DMS114 treated with DMSO at 0.1 percent for 48 hours (cell line): ENCODE measurements at regions not wholly inside any gene's neighbourhood (a gene's known extent, or its start where the extent isn't known, plus 50 kb on each side); places are given as distances from the start of the nearest gene placed in this dataset.

Source experiments
- DNase-seq: peaks from one replicate; lab custom pipeline; 2025; ENCODE audit not compliant: unreplicated experiment; lab: John Stamatoyannopoulos, UW

DNA sequence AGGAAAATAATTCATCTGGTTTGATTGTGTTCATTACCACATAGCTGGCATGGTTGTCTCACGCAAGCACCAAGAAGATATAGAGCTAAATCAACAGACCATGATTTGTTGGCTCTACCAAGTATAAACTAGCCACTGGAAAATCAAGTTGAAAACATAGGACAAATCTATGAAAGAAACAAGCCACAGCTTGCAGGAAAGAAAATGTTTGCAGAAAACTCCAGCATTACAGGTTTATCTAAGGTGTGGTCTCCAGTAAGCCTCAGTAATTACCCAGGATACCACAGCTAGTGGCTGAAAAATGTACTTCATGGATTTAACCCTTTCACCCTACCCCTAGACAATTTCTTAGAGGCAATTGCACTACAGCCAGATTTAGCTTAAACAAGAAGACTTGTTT lies 340.6 kb downstream of the SOX2 start:
- DNase-seq: no peak

DNA sequence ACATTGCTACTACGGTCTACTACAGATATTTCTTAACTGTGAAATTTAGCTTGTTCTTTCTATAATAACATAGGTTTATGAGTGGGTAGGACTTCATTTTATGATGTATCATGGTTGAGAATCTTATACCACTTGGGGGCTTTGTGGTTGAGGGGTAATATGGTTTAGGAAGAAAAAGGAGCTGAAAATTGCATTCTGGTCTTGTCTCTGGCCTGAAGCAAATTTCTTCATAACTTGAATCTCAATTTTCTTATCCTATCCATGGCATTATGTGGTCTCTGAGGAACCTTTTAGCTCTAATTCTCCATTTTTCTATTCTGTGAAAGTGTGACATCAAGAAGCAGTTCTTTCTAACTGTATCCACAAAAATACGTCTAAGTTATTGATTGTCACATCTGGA lies 341.0 kb downstream of the SOX2 start:
- DNase-seq: no peak

DNA sequence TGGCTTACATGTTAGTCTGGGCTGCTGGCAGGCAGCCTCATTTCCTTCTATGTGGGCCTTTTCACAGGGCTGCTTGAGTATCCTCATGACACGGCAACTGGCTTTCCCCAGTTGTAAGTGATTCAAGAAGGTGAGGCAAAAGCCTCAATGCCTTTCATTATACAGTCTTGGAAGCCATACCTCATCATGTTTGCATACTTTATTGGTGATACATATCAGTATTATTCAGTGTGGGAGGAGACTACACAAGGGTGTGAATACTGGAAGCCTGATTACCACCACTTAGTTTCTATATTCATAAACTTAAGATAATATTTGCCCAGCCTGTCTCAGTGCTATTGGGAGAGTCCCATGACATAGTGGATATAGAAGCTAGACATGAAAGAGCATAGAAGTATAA lies 346.8 kb downstream of the SOX2 start:
- DNase-seq: no peak

DNA sequence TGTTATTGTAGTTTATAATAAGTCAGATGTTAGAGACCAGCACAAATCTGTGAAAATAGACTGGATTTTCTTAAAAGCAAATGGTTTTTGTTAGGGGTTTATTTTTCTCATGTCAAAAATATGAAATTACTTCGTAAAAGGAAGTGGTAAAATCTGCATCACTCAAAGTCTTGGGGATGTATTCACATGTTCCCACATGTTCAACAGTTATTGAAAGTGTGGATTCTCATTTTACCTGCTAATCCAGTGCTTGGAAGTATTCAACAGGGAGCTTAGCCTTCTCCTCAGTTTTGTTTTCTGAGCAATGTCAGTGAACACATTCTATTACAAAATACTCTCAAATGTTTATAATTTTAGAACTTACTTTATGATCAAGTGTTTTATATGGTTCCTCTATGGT lies 352.0 kb downstream of the SOX2 start:
- no peak for DNase-seq

DNA sequence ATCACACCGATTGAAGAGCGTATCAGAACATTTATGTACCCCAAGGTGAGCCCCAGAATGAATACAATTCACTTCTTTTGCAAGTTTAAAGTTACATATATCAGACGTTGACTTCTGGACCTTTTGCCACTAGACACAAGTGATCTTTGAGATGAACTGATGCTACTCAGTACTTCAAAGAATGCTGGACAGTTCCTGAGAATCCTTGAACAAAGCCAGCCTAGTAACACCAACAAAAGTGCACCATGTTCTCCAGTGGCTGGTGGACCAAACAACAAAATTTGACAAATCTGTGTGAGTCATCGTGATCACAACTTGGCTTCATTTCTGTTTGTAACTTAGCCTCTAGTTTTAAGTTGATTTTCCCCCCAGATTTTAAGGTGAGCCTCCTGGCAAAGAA lies 355.7 kb downstream of the SOX2 start:
- no peak for DNase-seq

DNA sequence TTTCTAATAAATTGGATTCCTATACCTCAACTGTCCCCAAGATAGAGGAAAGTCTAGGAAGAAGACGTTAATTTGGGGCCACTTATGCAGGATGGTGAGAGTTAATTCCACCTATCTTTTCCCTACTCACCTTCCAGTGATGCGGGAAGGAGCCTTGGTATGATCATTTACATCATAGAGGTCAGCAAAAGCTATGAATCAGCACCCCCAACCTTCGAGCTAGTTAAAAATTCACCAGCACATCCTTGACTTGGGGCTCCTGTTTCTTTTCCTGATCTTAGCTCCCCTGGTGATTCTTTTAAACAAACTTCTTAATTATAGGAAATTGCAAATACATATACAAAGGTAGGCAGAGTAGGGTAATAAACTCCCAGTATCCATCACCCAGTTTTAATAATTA lies 366.6 kb downstream of the SOX2 start:
- DNase-seq: no peak

DNA sequence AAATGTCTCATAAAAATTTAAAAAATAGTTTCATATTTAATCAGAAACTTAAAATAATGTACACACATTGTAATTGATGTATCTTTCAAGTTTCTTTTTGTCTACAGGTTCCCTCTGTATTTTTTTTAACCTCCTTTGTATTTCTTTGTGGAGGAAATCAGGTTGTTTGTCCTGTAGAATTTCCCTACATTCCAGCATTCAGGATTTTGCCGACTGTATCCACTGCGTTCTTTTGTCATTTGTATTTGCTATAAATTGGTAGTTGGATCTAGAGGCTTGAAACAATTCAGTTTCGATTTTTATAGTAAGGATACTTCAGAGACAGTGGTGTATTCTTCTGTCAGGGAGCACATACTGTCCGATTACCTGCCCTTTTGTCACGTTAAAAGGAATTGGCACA lies 367.2 kb downstream of the SOX2 start:
- no peak for DNase-seq

DNA sequence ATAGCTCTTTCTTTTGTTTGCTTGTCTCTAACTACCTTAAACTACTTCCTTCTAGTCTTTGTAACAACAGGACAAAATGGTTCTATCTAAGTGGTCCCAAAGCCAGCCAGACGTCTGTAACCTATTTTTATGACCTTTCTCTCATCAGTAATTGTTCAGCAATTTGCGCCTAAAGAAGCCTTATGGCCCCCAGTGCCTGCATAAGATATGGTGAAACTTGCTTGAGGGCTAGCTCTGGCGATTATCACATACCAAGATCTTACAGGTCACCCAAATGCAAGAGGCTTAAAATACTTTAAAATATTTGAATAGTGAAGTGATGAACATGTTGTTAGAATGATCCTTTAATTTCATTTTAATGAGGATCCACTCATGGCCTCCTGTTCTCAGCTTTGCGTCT lies 369.4 kb downstream of the SOX2 start:
- no peak for DNase-seq

DNA sequence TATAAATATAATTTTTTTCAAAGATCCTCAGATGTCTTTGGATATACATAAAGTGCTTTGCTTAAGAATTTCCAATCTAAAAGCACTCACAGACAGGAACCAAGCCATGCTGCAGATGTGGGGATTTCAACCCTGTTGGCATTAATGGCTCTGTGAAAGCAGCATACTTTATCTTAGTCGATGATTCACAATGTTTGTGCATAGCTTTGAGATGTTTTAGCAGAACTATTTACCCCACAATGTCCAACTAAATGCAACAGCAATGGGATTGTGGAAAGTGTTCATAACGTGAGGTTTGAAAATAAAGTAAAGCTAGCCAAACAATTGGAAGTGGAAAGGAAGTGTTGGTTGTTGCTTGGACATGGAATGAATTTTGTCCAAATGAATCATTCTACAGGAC lies 371.4 kb downstream of the SOX2 start:
- DNase-seq: no peak

DNA sequence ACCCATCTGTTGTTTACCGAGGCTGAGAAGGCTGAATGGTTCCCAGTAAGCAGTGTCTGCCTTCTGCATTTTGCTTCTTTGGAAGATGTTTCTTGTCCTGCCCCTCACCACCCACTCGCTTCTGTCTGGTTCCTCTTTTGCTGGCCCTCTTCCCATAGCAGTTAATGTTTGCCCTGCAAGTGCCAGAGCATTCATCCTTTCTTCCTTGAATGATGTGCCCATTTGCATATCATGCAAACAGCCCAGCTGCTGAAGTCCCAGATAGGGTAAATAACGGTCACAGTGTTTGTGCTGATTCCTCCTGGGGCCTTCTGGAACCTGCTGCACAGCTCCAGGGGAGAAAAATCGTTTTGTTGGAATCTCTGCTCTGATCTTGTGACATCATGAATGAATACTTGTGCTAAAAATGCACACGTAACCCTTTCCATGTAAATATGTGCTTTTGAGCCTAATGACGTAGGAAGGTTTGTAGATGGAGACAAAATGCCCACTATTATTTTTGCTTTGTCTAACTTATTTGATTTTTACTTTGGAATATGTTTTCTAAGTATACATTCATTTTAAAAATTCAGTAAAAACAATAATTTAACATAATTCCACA lies 381.0 kb downstream of the SOX2 start:
- no peak for DNase-seq

DNA sequence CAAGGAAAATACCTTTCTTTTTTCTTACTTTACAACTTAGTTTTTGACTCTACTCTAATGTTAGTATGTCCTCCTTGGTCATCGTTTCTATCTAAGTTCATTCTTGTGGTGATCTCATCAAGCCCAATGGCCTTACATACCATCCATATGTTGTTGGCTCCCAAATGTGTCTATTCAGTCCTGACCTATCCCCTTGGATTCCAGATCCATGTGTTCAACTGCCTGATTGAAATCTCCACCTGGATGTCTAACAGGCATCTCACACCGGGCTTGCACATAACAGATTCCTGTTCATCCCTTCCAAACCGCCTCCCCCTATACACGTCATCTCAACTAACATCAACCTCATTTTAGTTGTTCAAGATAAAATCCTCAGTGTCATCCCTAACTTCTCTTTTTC lies 382.6 kb downstream of the SOX2 start:
- no peak for DNase-seq

DNA sequence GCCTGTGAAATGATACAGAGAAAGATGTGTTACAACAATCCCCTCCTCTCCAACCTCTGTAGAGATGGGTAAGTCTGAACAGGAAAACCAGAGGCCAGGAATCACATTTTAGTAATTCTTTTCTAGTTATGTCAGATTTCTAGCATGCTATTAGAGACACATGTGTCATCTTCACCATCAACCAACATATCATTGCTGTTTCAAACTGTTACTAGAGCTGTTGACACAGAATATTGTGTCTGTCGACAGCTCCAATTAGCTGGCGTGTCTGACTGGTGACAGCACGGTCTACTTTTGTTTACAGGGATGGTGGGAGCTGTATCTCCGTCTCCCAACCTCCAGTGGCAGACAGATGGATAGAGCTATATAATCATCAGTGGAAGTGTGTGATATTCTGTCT lies 393.2 kb downstream of the SOX2 start:
- no peak for DNase-seq

DNA sequence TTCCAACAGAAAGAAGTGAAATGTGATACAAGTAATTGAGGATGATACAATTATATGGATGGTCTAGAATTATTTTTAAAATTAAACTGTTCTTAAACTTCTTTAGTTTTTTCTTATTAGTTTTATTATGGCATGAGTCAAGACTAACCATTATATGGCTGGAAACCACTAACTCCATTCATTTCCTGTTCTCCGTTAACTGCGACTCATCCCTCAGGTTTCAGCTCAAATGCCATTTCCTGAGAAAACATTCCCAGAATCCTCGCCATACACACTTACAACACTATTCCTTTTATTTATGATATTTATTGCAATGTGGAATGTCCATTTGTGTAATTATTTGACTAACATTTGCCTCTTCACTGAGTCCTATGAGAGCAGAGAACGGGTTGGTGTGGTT lies 394.1 kb downstream of the SOX2 start:
- no peak for DNase-seq

DNA sequence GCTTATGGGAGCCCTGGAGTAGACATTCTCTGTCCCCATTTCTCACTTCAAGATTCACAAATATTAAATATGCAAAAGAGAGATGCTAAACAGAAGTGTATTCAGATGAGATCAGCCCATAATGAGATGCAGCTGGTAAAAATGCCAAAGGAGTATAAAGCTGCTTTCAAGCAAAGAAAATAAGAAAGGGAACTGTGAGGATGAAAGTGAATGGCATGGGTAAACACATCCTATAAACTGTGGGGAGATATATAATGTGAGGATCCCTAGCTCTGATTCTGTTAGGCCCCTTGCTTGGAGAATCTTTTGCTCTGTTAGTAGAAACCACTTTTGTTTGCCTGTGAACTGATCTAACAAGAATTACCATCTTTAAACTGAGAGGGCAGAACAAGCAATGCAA lies 396.6 kb downstream of the SOX2 start:
- no peak for DNase-seq

DNA sequence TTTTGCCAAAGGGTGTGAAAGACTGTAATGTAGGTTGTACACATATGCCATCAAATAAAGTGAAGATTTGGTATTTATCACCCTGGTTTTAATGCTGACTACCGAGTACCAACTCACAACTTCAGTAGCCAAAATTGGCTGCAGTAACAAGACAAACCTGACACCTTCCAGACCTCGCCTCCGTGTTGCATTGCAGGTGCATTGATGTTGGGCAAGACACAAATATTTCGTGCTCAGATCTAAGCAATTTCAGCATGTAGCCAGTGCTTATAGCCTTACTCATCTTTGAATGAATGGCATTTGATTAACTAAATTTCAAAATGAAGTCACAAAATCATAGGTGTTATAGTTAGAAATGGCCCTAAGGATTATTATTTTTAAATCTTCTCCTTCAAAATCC lies 400.2 kb downstream of the SOX2 start:
- DNase-seq: no peak

DNA sequence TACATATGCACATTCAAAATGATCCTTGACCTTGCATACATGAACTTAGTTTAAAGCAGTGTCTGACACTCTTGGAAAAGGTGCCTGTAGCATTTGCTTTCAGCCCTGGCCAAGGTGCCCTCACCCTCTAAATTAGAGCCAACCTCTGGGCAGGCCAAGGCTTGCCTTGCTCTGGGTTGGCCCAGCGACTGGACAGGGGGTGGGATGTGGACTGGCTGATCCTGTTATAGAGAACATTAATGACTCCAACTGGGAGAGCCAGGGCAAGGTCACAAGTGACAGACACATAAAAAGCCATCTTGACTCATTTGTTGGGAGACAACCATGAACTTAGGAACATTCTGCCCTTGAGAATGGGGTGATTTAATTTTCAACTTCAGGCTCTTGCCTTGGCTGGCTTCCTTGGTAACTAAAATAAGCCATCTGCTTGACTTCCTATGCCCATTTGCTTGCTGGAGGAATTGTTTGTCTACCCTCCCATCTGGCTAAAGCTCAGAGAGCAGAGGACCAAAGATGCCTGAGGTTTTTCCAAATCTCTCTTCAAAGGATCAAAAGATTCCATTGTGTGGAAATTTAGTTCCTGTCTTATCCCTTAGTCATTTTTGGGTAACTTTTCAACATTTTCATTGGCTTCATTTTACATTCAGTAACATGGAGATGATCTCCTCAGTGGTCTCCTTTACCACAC lies 403.7 kb downstream of the SOX2 start:
- no peak for DNase-seq

DNA sequence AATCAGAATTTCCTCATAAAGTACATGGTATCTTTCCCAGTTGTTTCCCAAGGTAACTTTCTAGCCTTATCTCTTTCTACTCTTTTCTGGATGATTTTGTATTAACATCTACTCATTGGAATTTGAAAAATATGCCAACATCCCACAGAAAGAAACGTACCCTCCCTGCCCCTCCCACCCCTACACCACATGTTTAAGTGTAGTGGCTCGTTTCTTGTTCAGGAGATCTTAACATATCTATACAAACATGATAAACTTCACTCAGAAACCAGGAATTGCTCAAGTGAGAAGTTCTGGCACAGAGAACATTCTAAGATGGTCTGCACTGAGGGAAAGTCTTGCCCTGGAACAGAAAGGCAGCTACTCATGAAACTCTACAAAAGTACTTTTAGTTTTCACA lies 404.7 kb downstream of the SOX2 start:
- DNase-seq: no peak

DNA sequence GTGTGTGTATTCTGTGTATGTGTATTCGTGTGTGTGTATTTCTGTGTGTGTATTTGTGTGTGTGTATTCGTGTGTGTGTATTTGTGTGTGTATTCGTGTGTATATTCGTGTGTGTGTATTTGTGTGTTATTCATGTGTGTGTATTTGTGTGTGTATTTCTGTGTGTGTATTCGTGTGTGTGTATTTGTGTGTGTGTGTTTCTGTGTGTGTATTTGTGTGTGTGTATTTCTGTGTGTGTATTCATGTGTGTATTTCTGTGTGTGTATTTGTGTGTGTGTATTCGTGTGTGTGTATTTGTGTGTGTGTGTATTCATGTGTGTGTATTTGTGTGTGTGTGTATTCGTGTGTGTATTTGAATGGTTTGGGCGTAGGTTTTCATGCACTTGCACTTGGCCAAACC lies 405.4 kb downstream of the SOX2 start:
- no peak for DNase-seq

DNA sequence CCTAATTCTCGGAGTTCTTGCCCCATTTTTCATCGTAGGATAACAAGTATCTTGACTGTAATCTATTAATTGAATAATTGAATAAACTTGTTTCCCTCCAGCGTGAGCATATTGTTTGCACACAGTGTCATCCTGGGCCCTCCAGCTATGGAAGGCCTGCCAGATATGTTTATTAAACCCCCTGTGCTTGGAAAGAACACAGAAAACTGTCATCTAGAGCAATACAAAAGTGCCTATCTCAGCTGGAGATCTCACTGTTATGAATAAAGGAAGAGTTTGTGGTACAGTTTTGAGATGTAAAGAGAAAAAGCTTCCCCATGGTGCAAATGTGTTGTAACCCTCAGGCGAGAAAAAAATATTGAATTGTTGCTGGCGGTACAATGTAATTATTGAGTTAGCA lies 405.9 kb downstream of the SOX2 start:
- DNase-seq: no peak

DNA sequence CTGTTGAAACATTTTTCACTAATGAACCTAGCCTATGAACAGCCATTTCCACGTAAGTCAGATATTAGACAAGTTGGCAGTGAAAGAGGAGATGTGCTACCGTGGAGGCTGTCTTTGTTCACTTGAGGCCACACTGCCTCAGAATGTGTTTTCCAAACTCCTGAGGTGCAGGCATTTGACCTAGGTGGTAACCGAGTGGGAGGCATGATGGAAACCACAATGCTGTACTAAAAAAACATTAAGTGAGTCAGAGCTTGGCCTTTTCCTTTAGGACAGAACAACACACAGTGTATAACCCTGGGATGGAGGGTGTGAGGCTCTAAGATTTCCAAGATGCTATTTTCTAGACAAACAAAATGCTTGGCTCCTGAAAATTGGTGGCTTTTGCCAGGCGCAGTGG lies 406.3 kb downstream of the SOX2 start:
- no peak for DNase-seq

DNA sequence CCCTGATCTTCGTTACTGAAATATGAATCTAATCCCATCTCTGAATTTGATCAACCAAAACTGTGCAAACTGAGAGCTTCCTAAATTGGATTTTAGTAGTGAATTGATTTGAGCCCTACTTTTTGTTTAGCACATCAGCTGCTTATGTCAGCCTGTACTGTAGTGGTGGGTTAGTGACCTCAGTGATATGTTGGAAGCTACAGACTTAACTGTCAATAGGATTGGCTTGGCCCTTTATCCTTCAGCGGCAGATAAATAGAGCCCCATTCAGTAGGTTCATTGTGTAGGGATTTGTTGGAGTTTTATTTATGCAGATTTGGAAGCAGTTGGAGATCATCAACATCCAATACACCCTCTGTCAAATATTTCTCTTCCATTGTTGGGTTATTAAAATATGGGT lies 409.7 kb downstream of the SOX2 start:
- no peak for DNase-seq

DNA sequence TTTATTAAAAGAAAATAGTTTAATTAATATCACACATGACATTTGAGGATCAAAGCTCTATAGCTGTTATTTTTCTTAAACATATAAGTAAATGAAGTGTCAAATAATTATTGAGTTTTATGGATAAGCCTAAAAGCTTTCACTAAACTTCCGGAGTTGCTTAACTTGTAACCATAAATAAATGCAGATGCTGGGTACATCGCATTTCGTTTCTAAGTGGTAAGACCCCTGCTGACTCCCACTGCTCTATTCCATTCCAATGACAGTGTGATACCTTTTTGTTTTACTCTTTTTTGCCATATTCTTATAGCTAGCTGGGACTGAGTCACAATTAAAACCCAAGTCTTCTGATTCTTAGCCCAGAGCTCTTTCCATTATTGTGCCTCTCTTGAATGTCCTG lies 411.1 kb downstream of the SOX2 start:
- DNase-seq: no peak

DNA sequence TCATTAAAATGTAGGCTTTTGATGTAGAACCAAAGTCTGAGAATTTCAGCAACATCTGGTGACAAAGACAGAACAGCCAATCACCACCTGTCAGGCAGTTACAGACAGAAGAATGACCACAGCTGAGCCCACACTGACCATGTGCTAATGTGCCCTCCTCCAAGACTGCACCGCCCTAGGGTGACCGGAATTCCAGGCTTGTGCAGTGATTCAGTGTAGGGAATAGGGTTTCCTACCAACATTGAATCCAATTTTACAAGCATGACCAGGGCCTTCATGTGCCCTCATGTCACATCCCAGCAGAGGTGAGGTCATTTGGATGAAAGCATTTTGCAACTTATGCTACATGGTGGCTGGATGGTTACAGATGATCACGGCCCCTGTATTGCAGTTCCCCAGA lies 412.5 kb downstream of the SOX2 start:
- DNase-seq: no peak
